ENCODE measurements at regions not wholly inside any gene's neighbourhood (a gene's known extent, or its start where the extent isn't known, plus 50 kb on each side); places are given as distances from the start of the nearest gene placed in this dataset.

DNA sequence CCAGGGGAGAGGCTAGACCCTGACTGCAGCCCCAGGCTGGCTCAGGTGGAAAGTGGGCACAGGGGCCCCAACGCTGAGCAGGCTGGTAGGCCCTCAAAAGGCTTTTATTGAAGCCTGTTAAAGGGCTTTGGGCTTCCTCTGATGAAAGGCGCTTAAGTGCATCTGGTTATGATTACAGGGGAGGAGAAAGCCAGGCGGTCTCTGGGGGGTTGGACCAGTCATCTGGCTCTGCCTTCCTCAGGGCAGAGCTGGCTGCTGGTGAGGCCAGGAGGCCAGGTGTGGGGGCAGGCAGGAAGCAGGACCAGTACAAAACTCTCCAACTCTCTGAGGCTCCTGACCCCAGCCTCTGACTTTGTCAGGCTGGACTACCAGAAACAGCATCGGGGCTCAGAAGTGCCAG is 68.8 kb upstream of the BCOR start:
- no peak for DNase-seq (ENCODE audit: low read depth)
- TF ChIP-seq, protein P1, sequence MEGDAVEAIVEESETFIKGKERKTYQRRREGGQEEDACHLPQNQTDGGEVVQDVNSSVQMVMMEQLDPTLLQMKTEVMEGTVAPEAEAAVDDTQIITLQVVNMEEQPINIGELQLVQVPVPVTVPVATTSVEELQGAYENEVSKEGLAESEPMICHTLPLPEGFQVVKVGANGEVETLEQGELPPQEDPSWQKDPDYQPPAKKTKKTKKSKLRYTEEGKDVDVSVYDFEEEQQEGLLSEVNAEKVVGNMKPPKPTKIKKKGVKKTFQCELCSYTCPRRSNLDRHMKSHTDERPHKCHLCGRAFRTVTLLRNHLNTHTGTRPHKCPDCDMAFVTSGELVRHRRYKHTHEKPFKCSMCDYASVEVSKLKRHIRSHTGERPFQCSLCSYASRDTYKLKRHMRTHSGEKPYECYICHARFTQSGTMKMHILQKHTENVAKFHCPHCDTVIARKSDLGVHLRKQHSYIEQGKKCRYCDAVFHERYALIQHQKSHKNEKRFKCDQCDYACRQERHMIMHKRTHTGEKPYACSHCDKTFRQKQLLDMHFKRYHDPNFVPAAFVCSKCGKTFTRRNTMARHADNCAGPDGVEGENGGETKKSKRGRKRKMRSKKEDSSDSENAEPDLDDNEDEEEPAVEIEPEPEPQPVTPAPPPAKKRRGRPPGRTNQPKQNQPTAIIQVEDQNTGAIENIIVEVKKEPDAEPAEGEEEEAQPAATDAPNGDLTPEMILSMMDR (IDR thresholded peaks at IDR 0.05; ENCODE audit: low read length, missing control alignments), result no peak
- no peak overlapping the region for H3K4me3 ChIP-seq (replicated peaks; ENCODE audit: low read depth, low read length)

GRCh38 chrX:40165861-40166260 is 68.1 kb upstream of the BCOR start:
- TF ChIP-seq, protein P1 (IDR thresholded peaks at IDR 0.05; ENCODE audit: low read length, missing control alignments), result no peak
- DNase-seq (ENCODE audit: low read depth), result no peak
- H3K4me3 ChIP-seq (replicated peaks; ENCODE audit: low read depth, low read length), result no peak overlapping the region

DNA sequence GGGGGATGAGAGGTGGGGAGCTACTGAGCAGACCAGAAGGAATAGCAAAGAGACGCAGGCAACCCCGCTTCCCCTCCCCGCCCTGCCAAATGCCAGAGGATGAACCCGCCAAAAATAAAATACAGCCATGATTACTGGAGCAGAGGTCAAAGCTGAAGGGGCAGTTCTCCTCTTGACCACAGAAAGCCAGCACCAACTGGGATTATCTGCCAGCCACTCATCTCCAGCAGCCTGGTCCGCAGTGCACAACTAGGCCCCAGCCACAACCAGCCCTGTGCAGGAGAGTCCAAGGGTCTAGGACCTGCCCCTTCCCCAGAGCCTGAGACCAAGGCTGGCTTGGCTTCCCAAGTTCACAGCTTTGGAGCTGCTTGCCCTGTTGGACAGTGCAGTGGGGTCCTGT is 67.4 kb upstream of the BCOR start:
- DNase-seq (ENCODE audit: low read depth), result no peak
- TF ChIP-seq, protein P1 (IDR thresholded peaks at IDR 0.05; ENCODE audit: low read length, missing control alignments), result no peak
- H3K4me3 ChIP-seq (replicated peaks; ENCODE audit: low read depth, low read length), result no peak overlapping the region

DNA sequence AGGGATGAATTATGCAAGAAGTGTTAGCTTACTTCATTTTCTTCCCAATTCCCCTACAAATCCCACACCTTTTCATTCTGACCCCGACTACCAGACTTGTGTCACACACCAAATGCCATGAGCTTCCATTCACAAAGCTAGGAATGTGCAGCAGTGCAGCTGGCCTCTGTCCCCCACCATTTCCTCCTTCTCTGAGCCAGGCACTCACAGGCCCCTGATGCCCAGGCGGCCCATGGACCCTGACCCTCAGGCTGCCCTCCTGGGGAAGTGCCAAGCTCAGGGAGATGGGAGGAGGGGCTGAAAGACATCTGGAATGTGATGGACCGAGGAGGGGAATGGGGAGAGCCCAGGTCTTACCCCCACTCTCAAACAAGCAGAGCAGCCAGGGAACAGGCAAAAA is 67.0 kb upstream of the BCOR start:
- TF ChIP-seq, protein P1 (IDR thresholded peaks at IDR 0.05; ENCODE audit: low read length, missing control alignments), result no peak
- no peak overlapping the region for H3K4me3 ChIP-seq (replicated peaks; ENCODE audit: low read depth, low read length)
- DNase-seq (ENCODE audit: low read depth), result no peak

DNA sequence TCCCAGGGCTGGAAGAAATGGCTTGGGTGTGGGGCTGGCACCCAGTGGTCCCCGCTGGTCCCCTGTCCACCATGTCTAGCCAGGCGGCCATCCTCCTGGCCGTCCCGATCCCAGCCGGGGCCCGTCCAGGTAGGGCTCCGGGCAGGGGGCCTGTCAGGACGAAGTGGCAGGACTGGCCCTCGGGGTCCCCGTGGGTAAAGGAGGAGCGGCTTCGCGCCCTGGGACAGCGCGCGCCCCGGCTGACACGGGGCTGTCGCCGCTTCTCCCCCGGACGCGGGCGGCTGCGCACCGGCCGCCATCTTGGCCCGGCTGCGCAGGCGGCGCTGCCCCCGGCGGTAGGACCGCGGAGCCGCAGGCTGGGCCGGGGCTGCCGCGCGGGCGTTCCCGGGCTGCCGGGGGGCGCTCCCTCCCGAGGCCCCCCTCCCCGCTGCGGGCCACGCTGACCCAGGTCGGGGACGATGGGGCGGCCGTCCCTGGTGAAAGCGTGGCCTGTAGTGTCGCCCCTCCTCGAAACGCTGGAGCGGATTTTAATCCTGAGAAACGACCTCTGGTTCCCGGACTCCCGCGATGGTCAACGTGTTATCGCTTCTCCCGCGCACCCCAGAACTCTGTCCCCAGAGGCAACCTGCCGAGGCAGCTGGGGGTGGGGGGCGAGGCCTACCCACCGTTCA is 60.4 kb upstream of the BCOR start:
- peak overlapping the region; percentile 43 for H3K4me3 ChIP-seq (replicated peaks; ENCODE audit: low read depth, low read length)

DNA sequence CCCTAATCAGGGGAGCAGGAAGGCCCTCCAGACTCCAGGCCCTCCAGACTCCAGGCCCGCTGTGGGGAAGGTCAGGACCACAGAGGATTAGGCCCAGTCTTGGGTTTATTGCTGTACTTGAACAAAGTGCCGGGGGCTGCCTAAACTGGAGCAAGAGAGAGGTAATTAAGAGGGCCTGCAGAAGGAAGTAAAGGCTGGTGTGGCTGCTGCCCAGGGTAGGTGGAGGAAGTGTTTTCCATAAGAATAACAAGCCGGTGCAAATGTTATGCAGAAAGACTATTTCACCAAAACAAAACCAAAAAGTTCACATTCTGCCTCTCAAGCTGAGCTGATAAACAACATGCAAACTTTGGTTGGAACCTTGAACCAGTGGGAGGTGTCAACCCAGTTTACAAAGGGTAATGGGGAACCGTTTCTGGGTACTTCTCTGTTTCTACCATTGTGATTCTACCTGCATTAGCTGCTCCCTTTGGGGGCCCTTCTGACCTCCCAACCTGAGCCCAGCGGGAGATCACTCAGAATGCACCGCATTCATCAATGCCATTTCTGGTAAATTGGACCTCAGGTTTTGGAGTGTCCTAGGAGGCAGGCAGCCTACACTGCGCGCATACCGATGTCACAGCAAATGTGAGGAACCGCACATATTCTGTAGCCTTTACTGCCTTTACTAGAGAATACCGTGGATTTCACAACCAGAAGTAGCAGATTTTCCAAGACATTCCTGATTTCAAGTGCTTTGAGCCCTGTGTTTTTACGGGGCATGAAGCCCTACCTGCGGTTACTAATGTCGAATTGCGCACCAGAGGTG is 59.7 kb upstream of the BCOR start:
- TF ChIP-seq, protein P1 (IDR thresholded peaks at IDR 0.05; ENCODE audit: low read length, missing control alignments), result no peak
- H3K4me3 ChIP-seq (replicated peaks; ENCODE audit: low read depth, low read length), result no peak overlapping the region
- DNase-seq (ENCODE audit: low read depth), result no peak

More for the DNA sequence above, 60.4 kb upstream of the BCOR start:
- TF ChIP-seq, protein P1 (IDR thresholded peaks at IDR 0.05; ENCODE audit: low read length, missing control alignments), result no peak
- DNase-seq (ENCODE audit: low read depth), result peak; percentile 26

All from fibroblast of pulmonary artery (primary cell).